IMR-90 (cell line): ENCODE measurements at regions not wholly inside any gene's neighbourhood (a gene's known extent, or its start where the extent isn't known, plus 50 kb on each side); places are given as distances from the start of the nearest gene placed in this dataset.

Experiments used
- ATAC-seq: fragments of 200-7000 bp; cut with Tn5 transposase; 2 replicates; pipeline ENCODE4 v1.9.1; 2020; ENCODE audit warnings: low read depth, mild to moderate bottlenecking, moderate library complexity
- BruUV-seq: library from RNA; stranded (reverse); fragments of 400-500 nt; replicated peaks from 2 replicates; lab custom pipeline; 2021; lab: Mats Ljungman, UMichigan
- CTCF ChIA-PET: fragments of 300-600 bp; formaldehyde crosslinking; extraction: SDS; loops from one replicate; lab custom pipeline; 2021; ENCODE audit warnings: antibody characterized with exemption; lab: Yijun Ruan, JAX
- POLR2A ChIA-PET: fragments of 300-600 bp; sonication (Branson Sonifier 250); formaldehyde crosslinking; loops from one replicate; lab custom pipeline; 2022; ENCODE audit warnings: antibody characterized with exemption; ENCODE audit not compliant: unreplicated experiment; lab: Charles Lee
- DNase-seq: peaks from one replicate; pipeline ENCODE4 v3.0.0; 2013
- H2AFZ ChIP-seq: replicated peaks from 2 replicates; pipeline ENCODE3; 2013; ENCODE audit warnings: low read length, mild to moderate bottlenecking; ENCODE audit not compliant: poor library complexity
- H2AK5ac ChIP-seq: 2 replicates; pipeline ENCODE4 v1.6.1; 2013; ENCODE audit warnings: low read depth, low read length, inconsistent platforms
- H2AK9ac ChIP-seq: replicated peaks from 2 replicates; pipeline ENCODE3; 2013; ENCODE audit warnings: mild to moderate bottlenecking, low read depth, low read length, moderate library complexity; ENCODE audit not compliant: poor library complexity
- H2BK120ac ChIP-seq: 2 replicates; pipeline ENCODE4 v1.6.1; 2013; ENCODE audit warnings: low read depth, low read length, inconsistent platforms
- H2BK15ac ChIP-seq: 3 replicates; pipeline ENCODE4 v1.6.1; 2013; ENCODE audit warnings: low read depth, low read length, inconsistent platforms
- H2BK20ac ChIP-seq: 2 replicates; pipeline ENCODE4 v1.6.1; 2013; ENCODE audit warnings: low read depth, mild to moderate bottlenecking, inconsistent platforms, low read length, moderate library complexity
- H2BK5ac ChIP-seq: 2 replicates; pipeline ENCODE4 v1.6.1; 2013; ENCODE audit warnings: mild to moderate bottlenecking, low read depth, low read length, inconsistent platforms; ENCODE audit not compliant: poor library complexity, severe bottlenecking
- H3K14ac ChIP-seq: replicated peaks from 2 replicates; pipeline ENCODE4 v1.6.1; 2013; ENCODE audit warnings: low read depth, low read length, inconsistent platforms
- H3K18ac ChIP-seq: 2 replicates; pipeline ENCODE4 v1.6.1; 2013; ENCODE audit warnings: low read depth, low read length, control low read depth
- H3K23ac ChIP-seq: 2 replicates; pipeline ENCODE4 v1.6.1; 2013; ENCODE audit warnings: low read depth, low read length, inconsistent platforms
- H3K27ac ChIP-seq: 2 replicates; pipeline ENCODE4 v1.5.1; 2013; ENCODE audit warnings: mild to moderate bottlenecking, control low read depth, low read length; ENCODE audit not compliant: insufficient read depth
- H3K27me3 ChIP-seq: 2 replicates; pipeline ENCODE4 v1.6.1; 2013; ENCODE audit warnings: low read length; ENCODE audit not compliant: control insufficient read depth, insufficient read depth
- H3K36me3 ChIP-seq: 2 replicates; pipeline ENCODE4 v1.6.1; 2013; ENCODE audit warnings: low read length, mixed read lengths; ENCODE audit not compliant: control insufficient read depth, insufficient read depth
- H3K4ac ChIP-seq: 2 replicates; pipeline ENCODE4 v1.6.1; 2013; ENCODE audit warnings: low read depth, low read length, inconsistent platforms
- H3K4me1 ChIP-seq: 2 replicates; pipeline ENCODE4 v1.6.1; 2013; ENCODE audit warnings: low read length, mixed read lengths; ENCODE audit not compliant: control insufficient read depth, insufficient read depth
- H3K4me2 ChIP-seq: 2 replicates; pipeline ENCODE4 v1.6.1; 2013; ENCODE audit warnings: low read depth, mild to moderate bottlenecking, control low read depth, low read length, moderate library complexity
- H3K4me3 ChIP-seq: 2 replicates; pipeline ENCODE4 v1.5.1; 2013; ENCODE audit warnings: low read depth, mild to moderate bottlenecking, control low read depth, low read length, moderate library complexity; ENCODE audit not compliant: insufficient read depth
- H3K56ac ChIP-seq: 2 replicates; pipeline ENCODE4 v1.6.1; 2013; ENCODE audit warnings: low read length, inconsistent platforms; ENCODE audit not compliant: insufficient read depth; ENCODE audit errors: extremely low read depth
- H3K79me1 ChIP-seq, 2 experiments: 2 replicates each; pipeline ENCODE4 v1.6.1; 2013; ENCODE audit warnings: low read length in 2 of 2, inconsistent platforms in 1 of 2, low read depth in 1 of 2
- H3K9ac ChIP-seq: 2 replicates; pipeline ENCODE4 v1.6.1; 2013; ENCODE audit warnings: low read depth, low read length, control low read depth
- H3K9me1 ChIP-seq: 2 replicates; pipeline ENCODE4 v1.6.1; 2013; ENCODE audit warnings: low read length, inconsistent platforms; ENCODE audit not compliant: insufficient read depth
- H3K9me3 ChIP-seq: 2 replicates; pipeline ENCODE4 v1.6.1; 2013; ENCODE audit warnings: low read length; ENCODE audit not compliant: control insufficient read depth, insufficient read depth
- H4K20me1 ChIP-seq: 2 replicates; pipeline ENCODE4 v1.6.1; 2013; ENCODE audit warnings: low read length, inconsistent platforms; ENCODE audit not compliant: insufficient read depth
- H4K5ac ChIP-seq: 2 replicates; pipeline ENCODE4 v1.6.1; 2013; ENCODE audit warnings: mild to moderate bottlenecking, low read depth, low read length, control low read depth
- H4K8ac ChIP-seq, 2 experiments: 2 replicates each; pipeline ENCODE4 v1.6.1; 2013; ENCODE audit warnings: low read depth in 2 of 2, low read length in 2 of 2, control low read depth in 1 of 2, inconsistent platforms in 1 of 2
- H4K91ac ChIP-seq: 2 replicates; pipeline ENCODE4 v1.6.1; 2013; ENCODE audit warnings: low read depth, low read length, inconsistent platforms; ENCODE audit not compliant: insufficient read depth
- CHD1 ChIP-seq: IDR thresholded peaks from 2 replicates; pipeline ENCODE4 v1.6.1; 2012; ENCODE audit warnings: low read depth, low read length, improper control_type of control experiment
- ELK1 ChIP-seq: fragments of 150-350 bp; IDR thresholded peaks from 2 replicates; pipeline ENCODE4 v1.6.1; 2016; ENCODE audit warnings: low read depth, mild to moderate bottlenecking, low read length, moderate library complexity, borderline replicate concordance
- MAFK ChIP-seq: IDR thresholded peaks from 2 replicates; pipeline ENCODE4 v1.6.1; 2012; ENCODE audit warnings: low read depth, low read length, improper control_type of control experiment
- MXI1 ChIP-seq: IDR thresholded peaks from 2 replicates; pipeline ENCODE4 v1.6.1; 2012; ENCODE audit warnings: low read depth, mild to moderate bottlenecking, low read length, moderate library complexity, borderline replicate concordance
- POLR2A ChIP-seq: IDR thresholded peaks from 2 replicates; pipeline ENCODE4 v1.6.1; 2012; ENCODE audit warnings: mild to moderate bottlenecking, low read depth, low read length
- RFX5 ChIP-seq: IDR thresholded peaks from 2 replicates; pipeline ENCODE4 v1.8.0; 2012; ENCODE audit warnings: low read depth, mild to moderate bottlenecking, low read length, moderate library complexity
- WGBS, 2 experiments: methylation state at CpG; one replicate each; pipeline versions ENCODE4 v1.1.5 to v1.1.7; 2013; ENCODE audit warnings: missing lambda C conversion rate in 2 of 2; ENCODE audit not compliant: insufficient read length in 1 of 2; ENCODE audit errors: extremely low coverage in 2 of 2; 5-methylcytosine and 5-hydroxymethylcytosine counted together
- dilution Hi-C: fragments of 300-500 bp; cut with HindIII; formaldehyde crosslinking; loops from one replicate; pipeline ENCODE4 v1.14.3; 2018; ENCODE audit warnings: low sequenced_read_pairs; ENCODE audit not compliant: unreplicated experiment
- in situ Hi-C: fragments of 300-500 bp; cut with MboI; formaldehyde crosslinking; loops from 3 replicates; pipeline ENCODE4 v1.14.3; 2019; ENCODE audit warnings: low sequenced_read_pairs, inconsistent platforms, mixed read lengths
- intact Hi-C: fragments of 100-400 bp; cut with micrococcal nuclease; formaldehyde crosslinking; loops from 2 replicates; pipeline ENCODE4 v1.10.0; 2022

GRCh38 chr5:57552033-57552432, 69.4 kb upstream of the ACTBL2 start:
- no CpG with 5 or more reads among the region's 3 CpGs for WGBS, 2 experiments
- no peak overlapping the region for H2BK15ac ChIP-seq
- H3K79me1 ChIP-seq = no peaks in the 10 kb centered on the region
- no peaks in the 10 kb centered on the region for H4K20me1 ChIP-seq
- H3K4me3 ChIP-seq = no peak overlapping the region
- H3K4me1 ChIP-seq = peaks cover 2% of the 10 kb centered on the region; the same call in 1 of the 2 replicates
- in situ Hi-C loops (no loop called here), intact Hi-C loops (no loop called here), dilution Hi-C loops (no loop called here)
- H2BK5ac ChIP-seq = no peak overlapping the region
- no peak overlapping the region for H3K23ac ChIP-seq
- H3K9me1 ChIP-seq = no peaks in the 10 kb centered on the region
- no peak overlapping the region for H3K4me2 ChIP-seq
- H3K27me3 ChIP-seq = no peaks in the 10 kb centered on the region
- H3K56ac ChIP-seq = no peak overlapping the region
- ATAC-seq = no peak
- no peak overlapping the region for H3K14ac ChIP-seq
- H4K5ac ChIP-seq = no peak overlapping the region
- H2BK120ac ChIP-seq = no peak overlapping the region
- no peak for TF ChIP-seq ELK1
- 0 out of 2 replicates have a peak, but pooled peaks have one; percentile 31 for TF ChIP-seq MAFK
- TF ChIP-seq RFX5 = no peak
- no peak for TF ChIP-seq POLR2A
- no peak for TF ChIP-seq CHD1
- TF ChIP-seq MXI1 = no peak
- H3K4ac ChIP-seq = no peak overlapping the region
- DNase-seq = peak; percentile 36
- no peak overlapping the region for H2BK20ac ChIP-seq
- no peak overlapping the region for H3K27ac ChIP-seq
- H3K36me3 ChIP-seq = no peaks in the 10 kb centered on the region
- no peak overlapping the region for H2AFZ ChIP-seq
- H2AK9ac ChIP-seq = no peak overlapping the region
- no peak overlapping the region for H3K9ac ChIP-seq
- BruUV-seq = no TSS peak
- POLR2A ChIA-PET = no interaction called here
- no peak overlapping the region for H2AK5ac ChIP-seq
- H3K9me3 ChIP-seq = no peaks in the 10 kb centered on the region
- CTCF ChIA-PET = no interaction called here
- no peak overlapping the region for H3K18ac ChIP-seq
- H4K8ac ChIP-seq = no peak overlapping the region
- H4K91ac ChIP-seq = no peak overlapping the region
